Stimulated activated CD8-positive, alpha-beta memory T cell treated with anti-CD3 and anti-CD28 coated beads, Interleukin-15, amount 100 ng/mL, for 48 hours (primary cell): ENCODE measurements at regions not wholly inside any gene's neighbourhood (a gene's known extent, or its start where the extent isn't known, plus 50 kb on each side); places are given as distances from the start of the nearest gene placed in this dataset.
"Not testable (repeated sequence)": the region's sequence is repeated elsewhere in the genome, so short reads cannot be mapped to it uniquely, and the experiment has no call there.

ENCODE experiments used
- DNase-seq, 2 donors: peaks; one replicate each; pipeline ENCODE4 v3.0.0-alpha.2; 2020; ENCODE audit warnings: low read depth in 2 of 2

- DNase-seq, result no peak
Observed at GRCh38 chr20:48490961-48491831, 336.6 kb downstream of the PREX1 start.

DNA sequence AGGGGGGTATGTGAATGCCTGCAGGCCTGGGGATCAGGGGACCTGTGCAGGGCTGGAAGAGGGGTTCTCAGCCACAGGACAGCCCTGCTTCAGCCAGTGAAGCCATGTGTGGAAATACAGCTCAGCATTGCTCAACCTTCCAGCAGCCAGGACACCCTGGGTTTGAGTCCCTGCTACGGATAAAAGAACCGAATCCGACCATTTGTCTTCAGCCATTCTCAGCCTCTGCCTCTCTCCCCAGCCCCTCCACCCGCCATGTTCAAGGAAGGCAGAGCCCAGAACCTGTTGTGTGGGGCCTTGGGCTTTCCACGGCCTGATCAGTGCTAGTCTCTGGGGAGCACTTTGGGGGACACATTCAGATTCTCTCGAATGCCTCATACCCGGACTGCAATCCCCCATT, 337.5 kb downstream of the PREX1 start:
- DNase-seq, result not testable (repeated sequence)

DNA sequence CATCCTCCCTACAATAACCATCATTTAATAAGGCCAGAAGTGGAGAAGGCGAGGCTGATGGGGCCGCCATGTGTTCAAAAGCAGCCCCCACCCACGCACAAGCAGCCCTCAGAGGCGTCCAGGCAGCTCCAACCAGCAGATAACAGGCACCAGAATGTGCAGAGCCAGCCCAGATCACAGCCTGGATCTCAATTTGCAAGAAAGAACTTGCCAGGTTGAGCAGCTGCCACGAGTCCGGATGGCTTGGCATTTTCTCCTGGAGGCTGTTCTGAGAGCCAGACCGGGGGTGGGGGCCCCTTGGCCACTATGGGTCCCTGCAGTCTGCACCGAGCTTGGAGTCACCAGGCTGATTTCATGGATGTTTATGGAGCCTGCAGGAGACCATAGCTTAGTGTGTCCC, 338.1 kb downstream of the PREX1 start:
- DNase-seq, result no peak

GRCh38 chr20:48489046-48489463, 338.7 kb downstream of the PREX1 start:
- no peak for DNase-seq

DNA sequence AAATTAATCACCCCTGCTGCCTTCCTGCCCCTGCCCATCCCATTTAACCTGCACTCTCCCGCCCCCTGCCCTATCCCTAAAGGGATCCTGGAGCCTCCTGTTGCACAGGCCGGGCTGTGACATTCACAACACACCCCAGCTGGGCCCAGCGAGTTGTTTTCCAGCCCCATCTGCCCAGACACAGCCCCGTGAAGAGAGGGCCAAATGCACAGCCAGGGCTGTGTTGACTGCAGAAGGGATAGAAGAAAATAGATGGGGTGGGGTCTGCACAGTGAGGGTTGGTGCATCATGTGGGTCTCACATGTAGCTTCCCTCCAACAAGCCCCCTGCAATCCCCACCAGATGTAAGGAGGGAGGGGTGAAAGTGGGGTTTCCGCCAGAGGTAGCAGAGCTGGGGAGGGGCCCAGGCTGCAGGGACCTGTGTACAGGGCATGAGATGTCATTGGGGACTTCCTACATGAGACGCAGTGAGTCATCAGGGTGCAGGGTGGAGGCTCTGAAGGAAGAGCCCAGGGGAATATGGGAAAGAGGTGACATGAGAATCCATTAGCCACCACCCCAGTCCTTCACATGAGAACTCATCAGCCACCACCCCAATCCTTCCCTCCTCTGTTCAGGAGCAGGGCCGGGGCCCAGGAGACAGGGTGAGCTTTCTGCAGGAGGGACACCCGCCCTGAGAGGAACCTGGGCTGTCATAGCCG, 339.3 kb downstream of the PREX1 start:
- not testable (repeated sequence) for DNase-seq

GRCh38 chr20:48486065-48486464, 341.7 kb downstream of the PREX1 start:
- DNase-seq, result no peak

- not testable (repeated sequence) for DNase-seq
Observed at GRCh38 chr20:48485153-48485552, 342.6 kb downstream of the PREX1 start.

GRCh38 chr20:48483334-48484066, 344.3 kb downstream of the PREX1 start:
- DNase-seq, result no peak

DNA sequence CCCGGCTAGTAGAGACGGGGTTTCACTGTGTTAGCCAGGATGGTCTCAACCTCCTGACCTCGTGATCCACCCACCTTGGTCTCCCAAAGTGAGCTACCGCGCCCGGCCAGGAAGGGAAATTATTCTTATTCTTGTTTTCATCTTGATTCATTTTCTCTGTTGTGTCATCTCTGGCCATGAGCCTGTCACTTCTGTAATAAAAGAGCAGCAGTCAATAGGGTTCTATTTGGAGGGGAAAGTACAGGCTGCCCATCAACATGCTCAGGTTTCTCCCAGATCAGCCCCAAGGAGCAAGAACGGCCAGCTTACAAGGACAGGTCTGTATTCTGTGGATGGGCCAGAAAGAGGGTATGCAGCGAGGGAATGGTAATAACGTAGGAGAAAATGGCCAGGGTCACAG, 345.0 kb downstream of the PREX1 start:
- no peak for DNase-seq

DNA sequence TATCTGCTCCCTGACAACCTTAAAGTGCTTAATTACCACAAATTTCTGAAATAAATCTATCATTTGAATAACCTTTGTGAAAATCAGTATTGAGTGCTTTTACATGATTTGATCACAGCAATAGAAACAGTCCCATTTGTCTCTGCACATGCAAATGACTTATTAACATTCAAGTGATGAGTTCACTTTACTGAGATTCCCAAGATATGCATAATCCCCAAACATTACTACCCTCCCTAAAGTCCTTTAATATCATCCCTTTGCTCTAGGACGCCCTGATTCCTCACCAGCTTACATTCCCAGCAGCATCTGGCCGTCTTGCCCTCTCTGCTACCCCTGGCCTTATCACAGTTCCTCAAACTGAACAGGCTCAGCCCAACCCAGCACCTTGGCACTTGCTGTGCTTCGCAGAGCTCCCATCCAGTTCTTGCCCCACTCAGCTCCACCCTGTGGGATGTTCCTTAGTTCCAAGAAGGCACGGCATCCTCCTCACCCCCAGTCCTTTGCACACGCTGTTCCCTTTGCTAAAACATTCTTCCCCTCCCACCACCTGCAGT, 347.5 kb downstream of the PREX1 start:
- no peak for DNase-seq

DNA sequence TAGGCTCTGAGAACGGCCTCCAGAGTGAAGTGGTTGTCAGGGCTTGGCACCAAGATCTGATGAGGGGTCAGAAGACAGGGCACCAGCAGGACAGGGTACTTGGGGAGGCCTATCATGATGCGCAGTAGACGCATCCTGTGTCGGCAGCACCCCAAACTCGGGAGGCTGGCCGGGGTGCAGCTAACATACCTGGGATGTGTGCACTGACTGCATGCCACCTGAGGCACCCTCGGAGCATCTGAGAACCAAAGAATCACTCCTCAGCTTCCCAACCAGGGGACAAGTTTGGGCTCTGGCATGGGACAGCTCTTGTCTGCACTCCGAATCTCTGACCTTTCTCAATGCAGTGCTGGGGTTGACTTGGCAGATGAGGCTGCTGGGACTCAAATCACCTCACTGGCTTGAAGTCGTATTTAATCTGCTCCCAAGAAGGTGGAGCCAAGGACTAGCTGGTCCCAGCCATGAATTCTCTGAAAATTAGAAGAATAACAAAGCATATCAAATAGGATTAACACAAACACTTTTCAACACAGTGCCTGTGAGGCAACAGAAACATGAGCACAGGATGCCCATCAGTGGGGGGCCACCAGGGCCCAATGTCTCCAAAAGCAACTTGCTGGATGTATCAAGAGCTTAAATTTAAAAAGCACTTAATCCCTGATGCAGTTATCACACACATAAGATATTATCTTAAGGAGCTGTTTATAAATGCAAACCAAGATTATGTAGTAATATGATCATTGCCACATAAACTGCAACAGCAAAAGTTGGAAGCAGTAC, 348.8 kb downstream of the PREX1 start:
- DNase-seq, result no peak

DNA sequence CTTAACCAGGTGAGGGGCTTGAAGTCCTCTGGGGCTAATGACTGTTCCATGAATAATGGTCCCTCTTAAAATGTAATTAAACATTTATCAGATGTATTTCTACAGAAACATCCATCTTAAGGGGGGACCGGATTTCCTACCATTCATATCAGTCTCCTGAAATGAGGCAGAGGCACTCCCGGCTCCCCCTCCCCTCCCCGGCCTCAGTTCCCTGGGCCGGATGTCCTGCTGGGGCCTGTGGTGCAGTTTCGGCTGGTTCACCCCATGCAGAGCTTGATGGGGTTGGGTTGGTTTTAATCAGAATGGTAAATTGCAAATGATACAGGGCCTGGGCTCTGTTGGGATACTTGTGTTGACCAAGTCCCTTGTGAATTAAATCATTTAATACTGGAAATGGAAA, 349.4 kb downstream of the PREX1 start:
- DNase-seq, result no peak

DNA sequence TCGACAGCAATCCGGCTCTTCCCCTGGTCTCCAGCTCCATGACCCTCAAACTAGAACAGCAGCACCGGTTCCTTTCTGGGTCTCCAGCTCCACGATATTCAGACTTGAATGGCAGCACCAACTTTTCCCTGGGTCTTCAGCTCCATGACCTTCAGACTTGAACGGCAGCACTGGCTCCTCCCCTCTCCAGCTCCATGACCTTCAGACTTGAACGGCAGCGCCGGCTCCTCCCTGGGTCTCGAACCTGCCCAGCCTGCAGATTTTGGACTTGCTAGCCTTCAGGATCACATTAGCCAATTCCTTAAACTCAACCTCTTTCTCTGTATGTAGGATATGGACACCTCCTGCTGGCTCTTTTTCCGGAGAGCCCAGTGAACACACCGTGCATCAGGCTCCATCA, 350.9 kb downstream of the PREX1 start:
- DNase-seq, result no peak

- DNase-seq, result no peak
Observed at GRCh38 chr20:48474022-48474421, 353.8 kb downstream of the PREX1 start.

DNA sequence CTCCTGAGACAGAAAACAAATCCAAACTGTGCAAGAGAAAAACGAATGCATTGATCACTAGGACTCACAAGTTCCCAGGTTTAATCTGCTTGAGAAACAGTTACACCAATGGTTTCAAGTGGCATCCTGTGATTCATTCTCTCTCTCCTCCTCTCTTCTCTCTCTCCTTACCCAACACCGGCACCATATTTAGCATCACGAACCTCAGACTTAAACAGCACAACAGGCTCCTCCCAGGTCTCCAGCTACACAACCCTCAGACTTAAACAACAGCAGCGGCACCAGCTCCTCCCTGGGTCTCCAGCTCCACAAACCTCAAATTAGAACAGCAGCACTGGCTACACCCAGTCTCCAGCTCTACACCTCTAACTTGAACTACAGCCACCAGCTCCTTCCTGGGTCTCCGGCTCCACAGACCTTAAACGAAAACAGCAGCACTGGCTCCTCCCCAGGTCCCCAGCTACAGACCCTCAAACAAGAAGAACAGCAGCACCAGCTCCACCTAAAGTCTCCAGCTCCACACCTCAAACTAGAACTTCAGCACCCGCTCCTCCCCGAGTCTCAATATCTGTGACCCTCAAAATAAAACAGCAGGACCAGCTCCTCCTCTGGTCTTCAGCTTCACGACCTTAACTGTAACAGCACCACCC, 355.9 kb downstream of the PREX1 start:
- DNase-seq, result no peak

DNA sequence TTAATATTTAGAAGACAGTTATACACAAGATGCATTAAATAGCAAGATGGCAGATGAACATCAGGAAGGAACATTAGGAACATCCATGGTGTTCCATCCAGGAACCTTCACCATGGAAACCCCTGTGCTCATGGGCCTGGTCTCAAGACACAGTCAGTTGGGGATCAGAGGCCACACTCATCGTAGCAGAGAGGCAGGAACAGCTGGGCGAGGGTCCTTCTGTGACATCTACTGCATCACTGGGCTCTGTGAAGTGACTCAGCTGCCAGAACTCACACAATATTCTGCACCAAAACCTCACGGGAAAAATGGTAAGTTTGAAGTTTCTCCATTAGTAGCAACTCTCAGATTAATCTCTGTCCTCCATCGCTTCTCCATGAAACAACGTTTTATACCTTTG, 356.6 kb downstream of the PREX1 start:
- DNase-seq, result no peak

DNA sequence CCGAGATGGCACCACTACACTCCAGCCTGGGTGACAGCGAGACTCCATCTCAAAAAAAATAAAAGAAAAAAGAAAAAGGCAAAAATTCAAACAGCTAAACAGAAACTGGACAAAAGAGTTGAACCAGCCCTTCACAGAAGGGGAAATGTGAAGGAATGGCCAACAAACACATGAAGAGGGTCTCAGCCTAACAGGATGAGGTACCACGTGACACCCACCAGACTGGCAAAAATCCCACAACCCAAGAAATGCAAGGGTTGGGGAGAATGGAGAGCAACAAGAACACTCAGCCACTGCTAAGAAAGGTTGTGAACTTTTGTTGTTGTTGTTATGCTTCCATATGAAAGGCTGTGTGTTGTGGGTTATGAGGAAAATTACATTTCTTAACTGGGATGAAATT, 357.7 kb downstream of the PREX1 start:
- no peak for DNase-seq

- no peak for DNase-seq
Observed at GRCh38 chr20:48469026-48469425, 358.8 kb downstream of the PREX1 start.

GRCh38 chr20:48468571-48468970, 359.2 kb downstream of the PREX1 start:
- no peak for DNase-seq

DNA sequence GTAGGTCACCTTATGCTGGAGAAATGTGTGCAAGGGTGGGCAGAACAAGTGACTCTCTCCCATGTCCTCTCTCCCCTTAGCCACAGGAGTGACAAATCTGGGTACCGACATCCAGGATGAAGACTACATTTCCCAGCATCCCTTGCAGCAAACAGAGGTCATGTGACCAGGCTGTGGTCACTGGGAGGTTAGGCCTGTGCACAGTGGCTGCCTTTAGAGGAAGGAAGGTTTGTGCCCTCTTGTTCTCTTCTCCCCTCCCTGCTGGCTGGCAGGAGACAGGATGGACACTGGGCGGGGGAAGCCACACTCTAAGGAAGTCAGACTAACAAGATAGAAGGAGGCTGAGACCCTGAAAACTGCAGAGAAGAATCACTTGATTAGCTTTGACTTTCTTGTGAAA, 360.2 kb downstream of the PREX1 start:
- no peak for DNase-seq

- DNase-seq, result no peak
Observed at GRCh38 chr20:48465271-48465670, 362.5 kb downstream of the PREX1 start.
